Fibroblast of skin of left biceps (primary cell): ENCODE measurements at regions not wholly inside any gene's neighbourhood (a gene's known extent, or its start where the extent isn't known, plus 50 kb on each side); places are given as distances from the start of the nearest gene placed in this dataset.
"Not testable (repeated sequence)": the region's sequence is repeated elsewhere in the genome, so short reads cannot be mapped to it uniquely, and the experiment has no call there.

ENCODE experiments used
- DNase-seq, 2 experiments: peaks; one replicate each; pipeline ENCODE4 v3.0.0-alpha.2; 2013; ENCODE audit warnings: low read depth in 2 of 2

DNA sequence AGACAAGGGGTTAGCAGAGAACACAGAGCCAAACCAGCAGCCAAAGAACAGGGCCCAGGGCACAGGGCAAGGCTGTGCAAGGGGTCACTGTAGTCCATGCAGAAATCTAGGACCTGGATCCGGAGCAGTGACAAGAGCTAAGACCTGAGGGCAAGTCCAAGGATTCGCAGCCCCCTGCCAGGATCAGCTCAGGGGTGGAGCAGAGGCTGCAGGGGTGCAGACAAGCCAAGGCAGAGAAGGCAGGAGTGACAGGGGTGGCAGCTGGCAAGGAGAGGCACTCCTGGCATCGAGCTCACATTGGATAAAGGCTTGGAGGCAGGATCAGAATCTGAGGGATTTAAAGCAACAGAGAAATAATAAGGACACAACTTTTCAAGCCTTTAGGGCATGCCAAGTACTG lies 80.7 kb upstream of the NANOS1 start:
- DNase-seq: no peak

- no peak for DNase-seq
Observed at GRCh38 chr10:118950190-118950680, 79.3 kb upstream of the NANOS1 start.

DNA sequence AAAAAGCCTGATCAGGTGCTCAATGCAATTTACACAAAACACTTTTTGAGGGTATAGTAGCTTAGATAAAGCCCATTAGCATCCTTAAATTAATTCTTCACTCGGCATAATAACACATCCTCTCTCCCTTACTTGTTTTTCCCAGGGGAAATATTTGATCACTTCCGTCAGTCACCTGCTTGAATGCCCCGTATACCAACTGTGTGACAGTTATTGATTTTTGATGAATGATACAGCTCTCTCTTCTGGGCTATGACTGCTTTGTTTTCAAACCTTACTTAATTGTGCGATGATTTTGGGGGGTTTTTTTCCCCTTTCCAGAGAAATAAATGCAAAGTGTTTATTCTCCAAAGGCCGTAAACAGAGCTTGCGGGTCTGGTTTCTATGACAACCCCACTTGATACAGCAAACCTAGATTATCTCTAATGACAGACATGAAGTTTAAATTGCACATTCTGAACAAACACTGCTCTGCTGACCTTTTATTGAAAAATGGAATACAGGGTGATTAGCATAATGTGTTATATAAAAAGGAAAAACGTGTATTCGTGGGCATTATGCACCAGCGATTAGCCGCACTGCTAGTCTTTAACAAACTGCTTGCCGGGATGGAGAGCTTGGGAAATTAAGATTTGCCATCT lies 78.4 kb upstream of the NANOS1 start:
- no peak for DNase-seq

DNA sequence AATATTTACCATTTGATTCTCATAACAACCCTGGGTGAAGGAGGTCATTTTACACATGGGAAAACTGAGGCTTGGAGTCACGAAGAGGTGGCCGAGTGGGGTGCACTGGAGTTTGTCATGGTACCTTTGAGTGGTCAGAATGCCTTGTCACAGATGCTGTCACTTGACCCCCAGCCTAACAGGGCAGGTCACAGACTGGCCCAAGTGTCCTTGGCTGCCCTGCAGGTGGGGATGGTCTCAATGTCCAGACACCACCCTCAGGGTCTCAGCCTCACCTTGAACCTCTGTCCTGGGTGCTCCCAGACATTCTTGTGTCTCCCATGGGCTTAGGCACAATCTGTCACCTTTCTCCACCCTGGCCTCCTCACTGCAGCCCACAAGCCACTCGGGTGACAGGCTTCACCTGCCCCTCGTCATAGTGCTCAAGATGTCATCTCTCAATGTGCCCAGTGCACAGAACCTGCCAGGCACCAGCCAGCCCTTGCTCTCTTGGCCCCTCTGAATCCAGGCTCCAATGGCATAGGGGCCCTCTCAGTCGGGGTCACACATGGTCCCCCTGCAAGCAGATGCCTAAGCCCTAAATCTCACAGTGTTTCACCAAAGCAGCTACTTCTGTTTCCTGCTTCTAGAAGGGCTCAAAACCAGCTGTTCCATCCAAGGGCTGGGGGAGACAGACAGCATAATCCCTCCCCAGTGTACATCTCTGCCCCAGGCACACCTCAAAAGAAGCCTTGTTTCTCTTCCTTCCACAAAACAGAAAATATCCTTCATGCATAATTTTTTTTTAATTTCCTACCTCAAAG lies 76.8 kb upstream of the NANOS1 start:
- no peak for DNase-seq

GRCh38 chr10:118953598-118954393 lies 75.7 kb upstream of the NANOS1 start:
- no peak for DNase-seq

DNA sequence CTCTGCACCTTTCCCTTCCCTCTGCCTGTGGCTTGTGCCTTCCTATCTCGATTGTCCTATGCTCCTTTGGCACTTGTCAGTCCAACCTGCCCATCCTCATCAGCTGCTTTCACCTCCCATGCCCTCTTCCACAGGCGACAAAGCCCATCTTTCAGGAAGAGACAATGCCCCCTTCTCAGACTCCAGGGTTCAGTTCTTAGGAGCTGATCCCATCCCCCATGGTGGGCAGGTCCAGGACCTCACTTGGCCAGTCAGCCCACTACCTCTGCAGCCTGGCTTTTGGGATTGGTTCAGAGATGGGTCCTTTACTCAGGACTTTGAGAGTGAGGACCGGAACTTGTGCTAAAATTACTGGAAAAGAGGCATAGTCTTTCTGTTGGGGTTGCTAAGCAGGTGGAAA lies 74.0 kb upstream of the NANOS1 start:
- no peak for DNase-seq

GRCh38 chr10:118955951-118956801 lies 73.3 kb upstream of the NANOS1 start:
- DNase-seq: no peak

DNA sequence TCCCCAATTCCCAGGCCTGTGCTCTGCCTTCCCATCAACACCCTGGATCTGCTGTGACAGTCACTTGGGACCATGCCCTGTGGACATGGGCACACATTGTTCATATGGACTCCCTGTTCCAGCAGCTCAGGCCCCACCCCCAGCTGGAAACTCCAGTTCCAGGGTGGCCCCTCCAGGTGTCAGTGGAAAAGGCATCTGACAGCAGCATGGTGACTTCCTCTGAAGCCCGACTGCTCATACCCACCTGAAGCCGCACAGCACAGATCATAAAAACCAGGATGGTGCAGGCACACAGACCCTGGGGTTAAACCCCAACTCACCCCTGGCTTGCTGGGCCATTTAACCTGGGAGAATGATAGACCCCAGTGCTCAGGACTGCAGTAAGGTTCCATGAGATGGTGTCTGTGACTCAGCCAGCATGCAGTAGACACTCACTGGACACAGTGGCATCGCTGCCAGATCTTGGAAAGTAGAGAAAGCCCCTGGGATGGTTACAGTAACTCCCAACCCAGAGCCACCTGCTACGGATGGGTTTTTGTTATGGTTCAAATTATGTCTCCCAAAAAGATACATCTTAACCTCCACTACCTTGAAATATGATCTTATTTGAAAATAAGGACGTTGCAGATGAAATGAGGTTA lies 72.6 kb upstream of the NANOS1 start:
- no peak for DNase-seq

DNA sequence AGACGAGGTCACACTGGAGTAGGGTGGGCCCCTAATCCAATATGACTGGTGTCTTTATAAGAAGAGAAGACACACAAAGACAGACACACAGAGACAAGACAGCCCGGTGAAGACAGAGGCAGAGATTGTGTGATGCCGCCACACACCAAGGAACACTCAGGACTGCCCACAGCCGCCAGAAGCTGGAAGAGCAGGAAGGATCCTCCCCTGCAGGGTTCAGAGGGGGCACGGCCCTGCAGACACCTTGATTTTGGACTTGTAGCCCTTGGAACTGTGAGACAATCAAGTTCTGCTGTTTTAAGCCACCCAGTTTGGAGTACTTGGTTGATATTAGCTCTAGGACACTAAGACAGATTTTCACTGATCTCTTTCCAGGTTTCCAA lies 72.1 kb upstream of the NANOS1 start:
- DNase-seq: no peak

DNA sequence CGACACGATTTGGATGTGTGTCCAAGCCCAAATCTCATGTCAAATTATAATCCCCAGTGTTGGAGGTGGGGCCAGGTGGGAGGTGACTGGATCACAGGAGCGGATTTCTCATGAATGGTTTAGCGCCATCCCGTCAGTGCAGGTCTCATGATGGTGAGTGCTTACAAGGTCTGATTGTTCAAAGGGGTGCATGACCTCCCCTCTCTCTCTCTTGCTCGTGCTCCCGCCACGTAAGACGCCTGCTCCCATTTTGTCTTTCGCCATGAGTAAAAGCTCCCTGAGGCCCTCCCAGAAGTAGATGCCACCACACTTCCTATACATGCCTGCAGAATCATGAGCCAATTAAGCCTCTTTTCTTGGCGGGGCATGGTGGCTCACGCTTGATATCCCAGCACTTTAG lies 71.5 kb upstream of the NANOS1 start:
- no peak for DNase-seq

DNA sequence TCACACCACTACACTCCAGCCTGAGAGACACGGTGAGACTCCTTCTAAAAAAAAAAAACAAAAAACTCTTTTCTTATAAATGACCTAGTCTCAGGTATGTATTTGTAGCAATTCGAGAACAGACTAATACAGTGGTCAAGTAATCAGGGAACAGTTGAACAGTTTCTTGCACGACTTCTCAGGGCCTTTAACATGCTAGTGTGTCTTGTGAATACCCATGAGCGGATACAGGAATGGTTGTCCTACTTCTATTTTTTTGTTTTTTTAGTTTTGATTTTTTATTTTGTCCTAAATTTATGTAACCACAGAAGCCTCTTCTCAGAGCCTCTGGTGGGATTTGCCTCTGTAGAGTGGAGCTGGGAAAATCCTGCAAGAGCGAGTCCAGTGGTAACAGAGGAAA lies 71.0 kb upstream of the NANOS1 start:
- no peak for DNase-seq

GRCh38 chr10:118958984-118959925 lies 70.3 kb upstream of the NANOS1 start:
- peak; percentile 8 to 17 for DNase-seq

- no peak for DNase-seq
Observed at GRCh38 chr10:118960157-118961090, 69.1 kb upstream of the NANOS1 start.

DNA sequence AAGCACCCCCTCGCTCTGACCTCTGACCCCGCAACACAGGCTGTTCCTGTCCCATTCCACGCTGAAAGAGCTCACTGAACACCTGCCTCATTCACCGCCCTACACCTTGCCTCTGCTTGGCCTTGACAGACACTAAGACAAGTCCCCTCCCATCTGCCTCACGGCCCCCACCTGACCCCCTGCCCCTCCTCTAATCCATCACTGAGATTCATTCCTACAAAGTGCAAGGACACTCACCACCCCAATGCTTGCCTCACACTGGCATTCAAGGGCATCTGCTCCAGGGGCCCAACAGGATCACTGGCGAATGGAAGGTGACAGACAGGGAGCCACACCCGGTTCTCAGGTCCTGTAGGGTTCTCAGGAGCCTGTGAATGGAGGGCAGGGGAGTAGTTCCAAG lies 68.1 kb upstream of the NANOS1 start:
- no peak for DNase-seq

- not testable (repeated sequence) for DNase-seq
Observed at GRCh38 chr10:118962331-118962868, 67.1 kb upstream of the NANOS1 start.

GRCh38 chr10:118963341-118963740 lies 66.2 kb upstream of the NANOS1 start:
- DNase-seq: no peak

GRCh38 chr10:118963933-118964332 lies 65.6 kb upstream of the NANOS1 start:
- no peak for DNase-seq

GRCh38 chr10:118964476-118964875 lies 65.0 kb upstream of the NANOS1 start:
- not testable (repeated sequence) for DNase-seq

GRCh38 chr10:118965096-118965495 lies 64.4 kb upstream of the NANOS1 start:
- no peak for DNase-seq
